ENCODE measurements at regions not wholly inside any gene's neighbourhood (a gene's known extent, or its start where the extent isn't known, plus 50 kb on each side); places are given as distances from the start of the nearest gene placed in this dataset.
"Not testable (repeated sequence)": the region's sequence is repeated elsewhere in the genome, so short reads cannot be mapped to it uniquely, and the experiment has no call there.

GRCh38 chr6:135115834-135116233 lies 61.2 kb upstream of the HBS1L start:
- no peaks in the 10 kb centered on the region for H3K27me3 ChIP-seq
- H3K4me2 ChIP-seq: peak overlapping the region in 10 of 11 experiments; percentile 64 to 84 (median 78); a peak in 20 of 22 replicates
- peaks cover 0 to 11% (median 4%) of the 10 kb centered on the region in 11 experiments; a peak in 8 of 22 replicates for H3K9me3 ChIP-seq (replicated peaks in 1 of 11)
- peak overlapping the region in 8 of 11 experiments; percentile 51 to 93 (median 80); a peak in 16 of 22 replicates for H3K27ac ChIP-seq
- H3K36me3 ChIP-seq: no peaks in the 10 kb centered on the region
- H3K9ac ChIP-seq: peak overlapping the region in 6 of 11 experiments; percentile 47 to 82 (median 76); a peak in 11 of 22 replicates
- H3K4me1 ChIP-seq: peaks cover 51 to 100% (median 90%) of the 10 kb centered on the region in 10 experiments
- H3K4me3 ChIP-seq: peak overlapping the region in 2 of 10 experiments; percentile 40 to 45; a peak in 3 of 20 replicates
- H4K20me1 ChIP-seq: no peaks in the 10 kb centered on the region
- TF ChIP-seq Cebpa-rat (IDR thresholded peaks at IDR 0.05): peak in 3 of 11 experiments; percentile 33 to 58 (median 53); a peak in 4 of 22 replicates

DNA sequence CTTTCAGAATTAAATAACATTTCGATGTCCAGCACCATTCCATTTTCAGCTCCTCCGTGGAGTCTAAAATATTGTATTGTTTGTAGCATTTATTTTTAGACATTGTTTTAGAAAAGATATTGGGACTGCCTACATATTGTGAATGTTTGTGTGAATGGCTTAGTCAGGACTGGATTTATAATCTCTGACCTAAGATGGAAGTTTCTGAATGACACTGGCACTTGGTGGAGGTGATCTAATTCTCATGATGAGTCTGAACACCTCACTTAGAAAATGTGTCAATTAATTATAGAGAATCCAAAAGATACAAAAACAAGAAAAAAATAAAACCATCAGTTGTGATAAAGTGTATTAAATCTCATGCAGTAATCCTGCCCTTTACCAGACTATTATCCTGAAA lies 60.8 kb upstream of the HBS1L start:
- Histone ChIP-seq H4K20me1 (no peaks in the 10 kb centered on the region), H3K4me1 (peaks cover 51 to 100% (median 95%) of the 10 kb centered on the region in 10 experiments), H3K9ac (peak overlapping the region in 6 of 11 experiments; percentile 47 to 82 (median 76); a peak in 11 of 22 replicates), H3K27ac (peak overlapping the region in 8 of 11 experiments; percentile 51 to 93 (median 80); a peak in 16 of 22 replicates), H3K9me3 (replicated peaks in 1 of 11) (peaks cover 0 to 14% (median 4%) of the 10 kb centered on the region in 11 experiments; a peak in 8 of 22 replicates), H3K4me2 (peak overlapping the region in 10 of 11 experiments; percentile 64 to 84 (median 78); a peak in 20 of 22 replicates), H3K36me3 (no peaks in the 10 kb centered on the region), H3K27me3 (no peaks in the 10 kb centered on the region), H3K4me3 (peak overlapping the region in 3 of 10 experiments; percentile 27 to 41 (median 40); a peak in 3 of 20 replicates)
- no peak for TF ChIP-seq Cebpa-rat (IDR thresholded peaks at IDR 0.05)

DNA sequence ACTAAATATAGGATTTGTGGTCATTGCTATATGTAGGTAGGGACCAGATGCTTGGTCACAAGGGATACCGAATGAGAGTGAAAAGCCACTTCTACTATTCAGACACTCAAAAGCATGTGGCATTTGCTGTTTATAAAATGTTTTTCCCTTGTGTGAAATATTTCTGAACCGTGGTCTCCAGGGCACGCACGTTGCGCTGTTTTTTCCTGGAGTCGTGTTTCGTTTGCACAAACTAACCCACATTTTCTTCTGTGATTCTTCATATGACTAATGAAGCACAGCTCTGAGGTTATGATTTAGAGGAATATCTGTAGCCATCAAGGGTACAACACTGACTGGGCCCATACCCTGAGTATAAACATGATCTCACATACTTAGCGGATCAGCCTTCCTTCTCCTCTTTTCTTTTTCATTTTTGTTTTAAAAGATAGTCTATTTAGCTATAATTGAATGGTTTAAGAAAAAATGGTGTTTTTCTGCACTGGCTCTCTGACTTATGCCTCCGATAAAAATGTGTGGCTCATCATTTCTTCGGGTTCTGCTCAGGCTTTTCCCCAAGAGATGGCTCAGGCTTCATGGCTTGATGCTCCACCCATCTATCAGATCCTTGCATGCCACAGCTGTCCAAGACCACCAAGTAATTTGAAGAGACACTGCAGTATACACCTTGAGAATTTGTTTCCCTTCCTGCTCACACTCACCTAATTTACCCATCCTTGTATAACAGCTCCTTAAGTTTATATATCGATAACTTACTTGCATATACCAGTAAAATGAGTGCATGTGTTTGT lies 59.9 kb upstream of the HBS1L start:
- Histone ChIP-seq H3K9me3 (replicated peaks in 1 of 11) (peaks cover 0 to 16% (median 5%) of the 10 kb centered on the region in 11 experiments; a peak in 8 of 22 replicates), H3K9ac (peak overlapping the region in 9 of 11 experiments; percentile 4 to 82 (median 59); a peak in 16 of 22 replicates), H3K36me3 (no peaks in the 10 kb centered on the region), H3K27ac (peak overlapping the region in 9 of 11 experiments; percentile 6 to 93 (median 76); a peak in 18 of 22 replicates), H3K27me3 (no peaks in the 10 kb centered on the region), H4K20me1 (no peaks in the 10 kb centered on the region), H3K4me3 (peak overlapping the region in 7 of 10 experiments; percentile 22 to 42 (median 40); a peak in 10 of 20 replicates), H3K4me1 (peaks cover 51 to 100% (median 97%) of the 10 kb centered on the region in 10 experiments), H3K4me2 (peak overlapping the region; percentile 66 to 84 (median 78))
- TF ChIP-seq Cebpa-rat (IDR thresholded peaks at IDR 0.05): peak in 6 of 11 experiments; percentile 17 to 94 (median 78); a peak in 8 of 22 replicates

- H3K27ac ChIP-seq: peak overlapping the region in 8 of 11 experiments; percentile 51 to 93 (median 80); a peak in 16 of 22 replicates
- no peaks in the 10 kb centered on the region for H3K36me3 ChIP-seq
- peaks cover 1 to 17% (median 7%) of the 10 kb centered on the region in 11 experiments; a peak in 12 of 22 replicates for H3K9me3 ChIP-seq (replicated peaks in 1 of 11)
- H3K4me3 ChIP-seq: peak overlapping the region in 5 of 10 experiments; percentile 22 to 42 (median 40); a peak in 7 of 20 replicates
- H3K4me2 ChIP-seq: peak overlapping the region in 10 of 11 experiments; percentile 66 to 84 (median 78); a peak in 20 of 22 replicates
- H3K4me1 ChIP-seq: peaks cover 48 to 96% (median 92%) of the 10 kb centered on the region in 10 experiments
- H3K9ac ChIP-seq: peak overlapping the region in 8 of 11 experiments; percentile 27 to 82 (median 65); a peak in 12 of 22 replicates
- no peaks in the 10 kb centered on the region for H4K20me1 ChIP-seq
- no peak for TF ChIP-seq Cebpa-rat (IDR thresholded peaks at IDR 0.05)
- no peaks in the 10 kb centered on the region for H3K27me3 ChIP-seq
These were observed 59.2 kb upstream of the HBS1L start for GRCh38 chr6:135113860-135114259.

DNA sequence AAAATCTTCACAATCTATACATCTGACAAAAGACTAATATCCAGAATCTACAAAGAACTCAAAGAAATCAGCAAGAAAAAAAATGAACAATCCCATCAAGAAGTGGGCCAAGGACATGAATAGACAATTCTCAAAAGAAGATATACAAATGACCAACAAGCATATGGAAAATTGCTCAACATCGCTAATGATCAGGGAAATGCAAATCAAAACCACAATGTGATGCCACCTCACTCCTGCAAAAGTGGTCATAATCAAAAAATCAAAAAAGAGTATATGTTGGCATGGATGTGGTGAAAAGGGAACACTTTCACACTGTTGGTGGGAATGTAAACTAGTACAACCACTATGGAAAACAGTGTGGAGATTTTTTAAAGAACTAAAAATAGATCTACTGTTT lies 58.3 kb upstream of the HBS1L start:
- Histone ChIP-seq H3K9me3 (replicated peaks in 1 of 11) (peaks cover 4 to 24% (median 14%) of the 10 kb centered on the region in 11 experiments; a peak in 14 of 22 replicates), H3K4me1 (peaks cover 39 to 96% (median 83%) of the 10 kb centered on the region in 10 experiments), H3K4me2 (peak overlapping the region in 7 of 11 experiments; percentile 70 to 82 (median 78); a peak in 13 of 22 replicates), H3K27ac (peak overlapping the region in 7 of 11 experiments; percentile 10 to 93 (median 85); a peak in 13 of 22 replicates), H3K9ac (peak overlapping the region in 2 of 11 experiments; percentile 81 to 82; a peak in 4 of 22 replicates)
- H3K36me3 ChIP-seq, H4K20me1 ChIP-seq, H3K4me3 ChIP-seq, H3K27me3 ChIP-seq: not testable (repeated sequence)

DNA sequence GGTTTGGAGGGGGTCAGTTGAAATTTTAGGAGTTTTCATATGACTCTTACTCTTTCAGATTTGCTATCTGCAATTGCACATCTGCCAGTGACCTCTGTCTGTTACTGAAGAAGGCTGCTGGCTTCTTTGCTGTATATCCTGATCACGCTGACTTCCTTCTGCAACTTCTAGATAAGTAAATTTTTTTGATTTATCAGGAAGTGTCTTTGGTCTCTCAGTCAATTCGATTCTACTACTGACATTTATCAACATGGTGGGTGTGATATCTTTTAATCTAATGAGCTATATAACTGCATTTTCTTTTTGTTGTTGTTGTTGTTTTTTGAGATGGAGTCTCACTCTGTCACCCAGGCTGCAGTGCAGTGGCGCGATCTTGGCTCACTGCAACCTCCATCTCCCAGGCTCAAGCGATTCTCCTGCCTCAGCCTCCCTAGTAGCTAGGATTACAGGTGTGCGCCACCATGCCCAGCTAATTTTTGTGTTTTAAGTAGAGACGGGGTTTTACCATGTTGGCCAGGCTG lies 55.7 kb upstream of the HBS1L start:
- H3K9me3 ChIP-seq (replicated peaks in 1 of 11): peaks cover 15 to 37% (median 27%) of the 10 kb centered on the region in 11 experiments; a peak in 18 of 22 replicates
- peaks cover 13 to 96% (median 78%) of the 10 kb centered on the region in 10 experiments for H3K4me1 ChIP-seq
- not testable (repeated sequence) for H3K36me3 ChIP-seq, H4K20me1 ChIP-seq, H3K27me3 ChIP-seq
- peak overlapping the region in 3 of 10 experiments; percentile 0 to 30 (median 3); a peak in 1 of 20 replicates for H3K4me3 ChIP-seq
- H3K9ac ChIP-seq: peak overlapping the region in 2 of 11 experiments; percentile 17 to 29; a peak in 1 of 22 replicates
- peak overlapping the region in 6 of 11 experiments; percentile 30 to 93 (median 63); a peak in 12 of 22 replicates for H3K27ac ChIP-seq
- peak overlapping the region in 10 of 11 experiments; percentile 11 to 82 (median 43); a peak in 17 of 22 replicates for H3K4me2 ChIP-seq

- no peak for TF ChIP-seq Cebpa-rat (IDR thresholded peaks at IDR 0.05)
- Histone ChIP-seq H3K4me1 (peaks cover 10 to 96% (median 78%) of the 10 kb centered on the region in 10 experiments), H3K9me3 (replicated peaks in 1 of 11) (peaks cover 15 to 41% (median 27%) of the 10 kb centered on the region in 11 experiments; a peak in 18 of 22 replicates), H3K4me2 (peak overlapping the region in 10 of 11 experiments; percentile 11 to 82 (median 43); a peak in 17 of 22 replicates), H3K36me3 (no peaks in the 10 kb centered on the region; a peak in 2 of 22 replicates), H3K4me3 (peak overlapping the region in 2 of 10 experiments; percentile 0 to 30; a peak in 1 of 20 replicates), H4K20me1 (no peaks in the 10 kb centered on the region), H3K27me3 (no peaks in the 10 kb centered on the region), H3K9ac (peak overlapping the region in 1 of 11 experiments; percentile 17; a peak in 1 of 22 replicates), H3K27ac (peak overlapping the region in 6 of 11 experiments; percentile 30 to 93 (median 63); a peak in 11 of 22 replicates)
These were observed 55.1 kb upstream of the HBS1L start for GRCh38 chr6:135109761-135110160.

DNA sequence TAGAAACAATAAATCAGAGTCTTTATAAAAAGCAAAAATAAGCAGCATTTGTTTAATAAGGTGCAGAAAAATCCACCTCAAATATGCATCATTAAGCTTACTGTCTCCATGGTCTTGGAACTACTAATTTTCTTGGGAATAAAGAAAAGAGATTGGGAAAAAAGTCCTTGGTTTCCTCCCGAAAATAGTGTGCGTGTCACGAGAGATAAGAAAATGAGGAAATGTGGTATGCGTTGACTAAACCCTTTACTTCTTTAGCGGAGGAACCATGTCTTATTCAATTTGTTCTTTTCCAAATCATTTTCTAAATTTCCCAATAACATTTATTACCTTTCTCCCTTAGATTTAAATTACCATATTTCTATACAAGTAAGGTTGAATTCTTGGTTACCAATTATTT lies 54.1 kb upstream of the HBS1L start:
- no peak overlapping the region for H3K4me2 ChIP-seq
- H3K9me3 ChIP-seq (replicated peaks in 1 of 11): peaks cover 15 to 52% (median 27%) of the 10 kb centered on the region in 11 experiments; a peak in 18 of 22 replicates
- no peak overlapping the region for H3K9ac ChIP-seq
- no peaks in the 10 kb centered on the region; a peak in 2 of 22 replicates for H3K36me3 ChIP-seq
- no peaks in the 10 kb centered on the region for H4K20me1 ChIP-seq
- no peak for TF ChIP-seq Cebpa-rat (IDR thresholded peaks at IDR 0.05)
- H3K27ac ChIP-seq: peak overlapping the region in 1 of 11 experiments; percentile 81; a peak in 2 of 22 replicates
- H3K4me3 ChIP-seq: peak overlapping the region in 1 of 10 experiments; percentile 9; a peak in 1 of 20 replicates
- H3K27me3 ChIP-seq: no peaks in the 10 kb centered on the region
- peaks cover 0 to 96% (median 78%) of the 10 kb centered on the region in 10 experiments; a peak in 18 of 20 replicates for H3K4me1 ChIP-seq

Measured in BLaER1 treated with 17β-estradiol and CSF1 and Interleukin-3, amounts not matched to agents 10 nM and 100 nM (cell line).